C4-2B (cell line): ENCODE measurements at regions not wholly inside any gene's neighbourhood (a gene's known extent, or its start where the extent isn't known, plus 50 kb on each side); places are given as distances from the start of the nearest gene placed in this dataset.
"Not testable (repeated sequence)": the region's sequence is repeated elsewhere in the genome, so short reads cannot be mapped to it uniquely, and the experiment has no call there.

Experiments
- H3K27ac ChIP-seq: fragments of 450-650 bp; 2 replicates; pipeline ENCODE4 v1.5.1; 2017
- ZFX ChIP-seq: fragments of 450-650 bp; IDR thresholded peaks from 2 replicates; pipeline ENCODE4 v1.6.1; 2017
- TF ChIP-seq, protein P1 (sequence below): fragments of 450-650 bp; conservative IDR thresholded peaks from 2 replicates; pipeline ENCODE4 v1.5.1; 2017; ENCODE audit warnings: mild to moderate bottlenecking

DNA sequence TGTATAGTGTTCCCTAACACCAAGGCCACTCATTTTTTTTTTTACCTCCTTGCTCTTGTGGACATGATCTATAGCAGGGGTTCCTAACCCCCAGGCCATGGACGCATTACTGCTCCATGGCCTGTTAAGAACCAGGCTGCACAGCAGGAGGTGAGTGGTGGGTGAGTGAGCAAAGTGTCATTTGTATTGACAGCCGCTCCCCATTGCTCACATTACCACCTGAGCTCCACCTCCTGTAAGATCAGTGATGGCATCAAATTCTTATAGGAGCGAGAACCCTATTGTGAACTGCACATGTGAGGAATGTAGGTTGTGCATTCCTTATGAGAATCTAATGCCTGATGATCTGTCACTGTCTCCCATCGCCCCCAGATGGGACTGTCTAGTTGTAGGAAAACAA, 342.0 kb downstream of the SOX9 start:
- no peak overlapping the region for H3K27ac ChIP-seq

DNA sequence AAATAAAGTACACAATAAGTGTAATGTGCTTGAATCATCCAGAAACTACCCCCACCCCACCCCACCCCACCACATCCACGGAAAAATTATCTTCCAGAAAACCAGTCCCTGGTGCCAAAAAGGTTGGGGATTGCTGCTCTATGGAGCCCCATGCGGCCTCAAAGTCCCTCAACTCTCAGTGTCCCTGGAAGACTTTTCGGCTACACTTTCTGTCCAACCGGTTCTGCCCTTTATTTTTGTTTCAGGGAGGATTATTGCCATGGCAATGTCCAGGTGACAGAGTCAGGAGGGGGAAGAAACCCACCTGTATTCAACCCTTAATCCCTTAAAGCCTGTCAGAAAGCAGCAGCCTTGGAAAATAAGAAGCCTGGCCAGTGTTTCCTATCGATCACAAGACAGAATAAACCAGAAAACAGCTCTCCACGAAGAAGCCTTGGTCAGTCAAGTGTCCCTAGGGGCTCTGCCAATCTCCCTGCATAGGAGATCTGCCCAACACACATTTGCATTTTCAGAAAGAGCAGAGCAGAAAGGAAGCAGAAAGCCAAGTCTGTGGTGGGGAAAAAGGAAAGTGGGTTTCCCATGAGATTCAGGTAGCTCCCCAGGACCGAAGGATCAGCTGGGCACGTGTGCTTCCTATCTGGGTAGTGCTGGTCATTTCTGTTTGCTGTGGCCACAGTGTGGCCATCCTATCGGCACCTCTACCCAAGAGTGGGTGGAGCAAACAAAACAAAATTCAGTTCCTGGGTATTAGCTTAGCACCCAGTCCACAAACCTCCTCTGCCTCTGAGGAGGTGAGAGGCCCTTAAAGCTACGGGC, 342.7 kb downstream of the SOX9 start:
- no peak overlapping the region for H3K27ac ChIP-seq
- TF ChIP-seq, protein P1, sequence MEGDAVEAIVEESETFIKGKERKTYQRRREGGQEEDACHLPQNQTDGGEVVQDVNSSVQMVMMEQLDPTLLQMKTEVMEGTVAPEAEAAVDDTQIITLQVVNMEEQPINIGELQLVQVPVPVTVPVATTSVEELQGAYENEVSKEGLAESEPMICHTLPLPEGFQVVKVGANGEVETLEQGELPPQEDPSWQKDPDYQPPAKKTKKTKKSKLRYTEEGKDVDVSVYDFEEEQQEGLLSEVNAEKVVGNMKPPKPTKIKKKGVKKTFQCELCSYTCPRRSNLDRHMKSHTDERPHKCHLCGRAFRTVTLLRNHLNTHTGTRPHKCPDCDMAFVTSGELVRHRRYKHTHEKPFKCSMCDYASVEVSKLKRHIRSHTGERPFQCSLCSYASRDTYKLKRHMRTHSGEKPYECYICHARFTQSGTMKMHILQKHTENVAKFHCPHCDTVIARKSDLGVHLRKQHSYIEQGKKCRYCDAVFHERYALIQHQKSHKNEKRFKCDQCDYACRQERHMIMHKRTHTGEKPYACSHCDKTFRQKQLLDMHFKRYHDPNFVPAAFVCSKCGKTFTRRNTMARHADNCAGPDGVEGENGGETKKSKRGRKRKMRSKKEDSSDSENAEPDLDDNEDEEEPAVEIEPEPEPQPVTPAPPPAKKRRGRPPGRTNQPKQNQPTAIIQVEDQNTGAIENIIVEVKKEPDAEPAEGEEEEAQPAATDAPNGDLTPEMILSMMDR = no peak
- TF ChIP-seq ZFX = no peak

More for the DNA sequence above, 342.0 kb downstream of the SOX9 start:
- TF ChIP-seq, protein P1 = no peak
- no peak for TF ChIP-seq ZFX

DNA sequence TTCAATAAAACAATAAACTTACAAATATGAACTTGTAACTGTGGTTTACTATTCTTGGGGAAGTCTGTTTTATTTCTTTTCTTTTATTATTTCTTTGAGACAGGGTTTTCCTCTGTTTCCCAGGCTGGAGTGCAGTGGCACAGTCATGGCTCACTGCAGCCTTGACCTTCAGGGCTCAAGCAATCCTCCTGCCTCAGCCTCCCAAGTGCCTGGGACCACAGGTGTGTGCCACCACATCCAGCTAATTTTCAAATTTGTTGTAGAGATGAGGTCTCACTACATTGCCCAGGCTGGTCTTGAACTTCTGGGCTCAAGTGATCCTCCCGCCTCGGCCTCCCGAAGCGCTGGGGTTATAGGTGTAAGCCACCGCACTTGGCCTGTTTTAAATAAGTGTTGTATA, 343.4 kb downstream of the SOX9 start:
- H3K27ac ChIP-seq = not testable (repeated sequence)

DNA sequence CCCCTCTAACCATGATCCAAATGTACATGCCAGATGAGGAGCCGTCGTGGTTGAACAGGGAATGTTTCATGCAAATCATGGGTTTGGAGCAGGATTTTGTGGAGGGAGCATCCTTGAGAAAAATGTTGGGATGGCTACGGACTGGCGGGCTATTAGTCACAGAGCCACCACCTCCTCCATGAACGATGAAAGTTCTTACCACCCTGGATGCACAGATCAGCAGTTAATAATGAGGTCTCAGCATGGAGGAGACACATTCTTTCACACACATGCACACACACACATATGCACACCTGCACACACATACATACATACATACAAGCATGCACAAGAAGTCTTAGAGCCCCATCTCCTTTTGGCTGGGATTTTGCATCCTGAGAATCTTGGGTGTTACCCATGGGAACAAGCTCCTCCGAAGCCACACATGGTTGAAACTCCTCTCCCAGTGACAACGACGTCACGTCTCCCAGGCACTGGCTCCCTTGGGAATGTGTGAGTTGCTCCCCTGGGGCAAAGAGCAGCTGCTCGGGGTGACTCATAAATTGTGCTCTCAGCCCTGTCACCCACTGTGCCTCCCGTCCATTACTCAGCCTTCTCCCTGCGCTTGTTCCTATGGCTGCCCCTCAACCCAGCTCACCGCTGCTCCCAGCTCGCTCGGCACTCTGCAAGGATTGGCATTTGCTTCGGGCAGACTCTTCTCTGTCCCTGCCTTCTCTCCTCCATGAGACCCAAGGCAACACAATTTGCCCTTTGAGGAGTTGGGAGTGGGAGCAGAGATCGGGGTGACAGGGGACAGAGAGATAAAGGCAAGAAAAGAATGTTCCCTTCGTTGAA, 344.6 kb downstream of the SOX9 start:
- no peak overlapping the region for H3K27ac ChIP-seq
- TF ChIP-seq, protein P1 = no peak
- TF ChIP-seq ZFX = no peak

DNA sequence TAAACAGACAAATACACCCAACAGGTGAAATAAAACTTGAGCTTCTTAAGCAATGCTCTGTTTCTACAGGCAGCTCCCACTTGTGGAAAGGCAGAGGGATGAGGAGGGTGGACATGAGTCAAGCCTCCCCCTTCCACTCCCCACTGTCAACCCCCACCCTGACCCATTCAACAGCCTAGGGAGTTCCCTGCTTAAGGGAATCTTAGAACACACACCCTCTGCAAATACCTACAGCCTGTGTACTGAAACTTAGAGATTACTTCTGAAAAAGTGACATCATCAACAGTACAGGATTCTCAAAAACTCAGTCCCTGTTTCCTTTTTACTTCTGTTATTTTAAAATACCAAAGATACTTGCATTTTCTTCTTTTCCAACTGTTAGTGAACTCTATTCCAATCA, 345.4 kb downstream of the SOX9 start:
- no peak overlapping the region for H3K27ac ChIP-seq
- no peak for TF ChIP-seq ZFX
- TF ChIP-seq, protein P1 = no peak

DNA sequence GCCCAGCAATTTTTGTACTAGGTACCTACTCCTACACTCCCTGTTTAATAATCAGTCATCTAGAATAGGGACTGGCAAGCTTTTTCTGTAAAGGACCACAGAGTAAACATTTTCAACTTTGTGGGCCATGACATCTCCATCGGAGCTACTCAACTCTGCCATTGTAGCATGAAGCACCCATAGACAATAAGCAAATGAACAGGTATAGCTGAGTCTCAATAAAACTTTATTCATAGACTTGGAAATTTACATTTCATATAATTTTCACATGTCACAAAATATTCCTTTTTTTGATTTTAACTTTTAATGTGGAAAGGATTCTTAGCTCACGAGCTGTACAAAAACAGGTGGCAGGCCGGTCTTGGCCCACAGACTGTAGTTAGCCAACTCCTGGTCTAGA, 345.8 kb downstream of the SOX9 start:
- no peak overlapping the region for H3K27ac ChIP-seq
- TF ChIP-seq, protein P1 = no peak
- no peak for TF ChIP-seq ZFX

DNA sequence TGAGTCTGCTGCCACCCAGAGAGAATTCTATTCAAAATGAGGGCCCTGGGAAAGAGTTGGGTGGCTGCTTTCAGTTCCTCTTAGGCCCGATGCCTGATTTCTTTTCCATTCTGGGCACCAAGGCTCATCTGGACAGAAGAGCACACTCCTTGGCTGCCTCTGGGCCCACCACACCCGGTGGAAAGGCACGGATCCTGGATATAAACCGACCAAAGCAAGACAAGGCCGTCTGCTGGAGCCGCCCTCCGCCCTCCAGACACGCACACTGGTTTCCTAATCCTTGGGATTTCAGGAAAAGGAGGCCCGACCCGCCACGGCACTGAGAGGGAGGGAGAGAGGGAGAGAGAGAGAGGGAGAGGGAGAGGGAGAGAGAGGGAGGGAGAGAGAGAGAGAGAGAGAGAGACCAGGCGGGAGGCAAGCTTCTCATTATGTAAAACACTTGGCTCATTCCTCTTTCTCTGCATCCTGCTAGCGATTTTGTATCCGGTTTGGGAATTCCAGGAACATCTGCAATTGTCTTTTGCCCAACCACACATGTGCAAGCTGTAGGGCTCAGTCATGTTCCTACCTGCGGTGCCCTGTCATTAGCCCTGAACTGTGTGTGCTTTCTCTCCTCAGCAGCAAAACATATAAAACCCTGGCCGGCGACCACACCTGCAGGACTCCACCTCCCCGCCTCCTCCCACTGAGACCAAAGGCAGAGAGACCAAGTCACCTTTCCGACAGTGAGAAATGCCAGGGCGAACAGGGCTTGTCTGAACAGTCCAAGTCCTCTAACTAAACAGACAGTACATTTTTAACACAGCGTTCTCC, 347.2 kb downstream of the SOX9 start:
- no peak for TF ChIP-seq ZFX
- TF ChIP-seq, protein P1 = no peak
- peak overlapping the region; percentile 12; the same call in 1 of the 2 replicates for H3K27ac ChIP-seq
